GM21526 (cell line): ENCODE measurements at regions not wholly inside any gene's neighbourhood (a gene's known extent, or its start where the extent isn't known, plus 50 kb on each side); places are given as distances from the start of the nearest gene placed in this dataset.

Source experiments
- ATAC-seq: cut with Tn5 transposase; IDR thresholded peaks from one replicate; pipeline ENCODE4 v1.9.1; 2021; ENCODE audit warnings: moderate library complexity; ENCODE audit not compliant: unreplicated experiment, low FRiP score

DNA sequence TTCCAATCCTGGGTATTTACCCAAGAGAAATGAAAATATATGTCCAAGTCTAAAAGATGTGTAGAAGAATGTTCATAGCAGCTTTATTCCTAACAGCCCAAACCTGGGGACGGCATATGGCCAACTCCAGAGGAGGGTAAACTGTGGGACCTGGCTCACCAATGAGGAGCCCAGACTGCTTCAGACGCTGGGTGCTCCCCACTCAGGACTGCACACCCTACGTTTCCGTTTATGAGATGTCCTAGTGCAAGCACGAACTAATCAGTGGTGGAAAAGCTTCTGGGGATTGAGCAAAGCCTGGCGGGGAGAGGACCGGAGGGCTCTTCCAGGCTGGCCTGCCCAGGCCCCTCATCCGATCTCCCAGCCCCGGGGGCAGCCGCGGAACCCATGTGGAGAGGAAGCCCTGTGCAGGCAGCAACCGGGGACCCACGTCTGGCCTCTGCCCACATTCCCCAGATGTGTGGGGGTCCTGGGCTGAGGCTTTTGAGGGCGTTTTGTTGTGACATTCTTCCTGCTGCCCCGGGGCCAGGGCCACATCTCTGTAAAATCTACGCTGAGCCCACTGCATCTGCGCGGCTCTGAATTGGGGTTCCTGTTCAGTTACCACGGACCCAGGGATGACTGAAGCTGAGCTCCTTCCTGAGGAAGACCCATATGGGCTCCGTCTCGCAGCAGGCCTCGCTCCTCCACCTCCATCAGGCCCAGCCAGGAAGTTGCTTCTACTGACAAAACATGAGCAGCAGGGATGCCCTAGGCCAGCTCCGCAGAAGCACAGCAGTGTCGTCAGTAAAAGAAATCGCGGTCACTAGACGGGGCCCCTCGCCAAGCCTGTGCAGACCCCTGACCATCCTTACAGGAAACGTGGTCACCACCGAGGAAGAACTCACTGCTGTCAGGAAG is 188.0 kb downstream of the DLL1 start:
- no peak for ATAC-seq

DNA sequence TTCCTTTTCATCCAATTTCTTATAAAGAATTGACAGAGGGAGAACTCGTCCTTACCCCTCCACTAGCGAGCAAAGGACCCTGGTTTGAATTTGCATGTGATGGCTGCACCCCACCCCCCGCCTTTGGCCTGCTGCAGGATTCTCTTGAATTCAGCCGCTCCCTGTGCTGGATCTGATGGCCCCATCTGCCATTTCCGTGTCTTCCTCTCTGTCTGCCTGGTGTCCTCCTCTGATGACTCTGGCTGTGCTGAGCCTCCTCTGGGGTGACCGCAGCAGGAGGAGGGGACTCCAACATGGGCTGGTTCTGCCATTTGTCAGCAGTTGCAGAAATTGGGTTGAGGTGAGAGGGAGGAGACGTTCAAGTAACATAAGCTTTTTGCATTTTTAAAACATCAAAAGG is 188.8 kb downstream of the DLL1 start:
- ATAC-seq: no peak

DNA sequence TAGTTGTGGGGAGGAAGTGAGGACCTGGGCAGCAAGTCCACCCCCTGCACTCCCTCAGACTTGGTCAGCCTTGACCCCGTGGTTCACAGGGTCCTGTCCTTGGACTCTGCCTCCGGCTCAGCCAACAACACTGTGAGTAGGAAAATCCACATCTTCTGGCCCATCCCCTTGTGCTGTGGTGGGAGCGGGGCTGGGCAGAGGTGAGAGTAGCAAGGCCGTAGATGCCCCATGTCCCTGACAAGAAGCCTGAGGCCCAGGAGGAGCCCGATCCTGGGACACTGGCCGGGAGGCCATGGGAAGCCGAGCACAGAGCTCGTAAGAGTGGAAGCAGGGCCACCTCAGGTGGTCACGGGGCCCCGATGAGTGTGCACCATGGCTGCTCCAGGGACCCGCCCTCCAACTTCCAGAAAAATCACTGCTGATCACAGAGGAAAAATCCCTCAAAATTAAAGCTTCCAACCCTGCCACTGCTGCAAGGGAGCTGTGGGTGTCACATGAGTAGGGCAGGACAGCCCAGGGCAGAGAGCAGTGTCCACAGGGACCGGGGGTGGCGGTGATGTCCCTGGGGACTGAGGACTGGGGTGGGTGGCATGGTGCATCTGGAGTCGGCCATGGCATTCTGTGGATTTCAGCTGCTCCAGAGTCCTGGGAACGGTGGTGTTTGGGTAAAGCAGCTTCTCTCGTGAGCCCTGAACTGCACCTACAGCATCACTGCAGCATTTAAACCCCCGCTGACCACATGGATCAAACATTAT is 189.4 kb downstream of the DLL1 start:
- no peak for ATAC-seq

DNA sequence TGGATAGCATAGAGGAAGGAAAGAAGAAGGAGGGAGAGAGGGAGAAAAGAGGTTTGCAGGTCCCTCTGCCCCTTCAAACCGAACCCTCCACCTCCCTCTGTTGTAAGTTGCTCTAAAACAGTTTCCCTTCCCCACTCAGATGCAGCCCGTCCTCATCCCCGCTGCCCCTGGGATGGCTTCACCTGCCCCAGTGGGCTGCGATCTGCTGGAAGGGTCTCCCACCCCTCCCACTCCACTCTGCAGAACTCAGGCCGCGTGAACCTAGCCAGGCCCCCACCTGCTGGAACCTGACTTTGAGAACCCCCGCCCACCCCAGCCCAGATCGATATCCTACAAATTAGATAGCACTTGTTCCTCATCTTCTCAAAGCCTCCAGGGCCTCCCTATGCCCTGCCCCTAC is 190.8 kb downstream of the DLL1 start:
- no peak for ATAC-seq

DNA sequence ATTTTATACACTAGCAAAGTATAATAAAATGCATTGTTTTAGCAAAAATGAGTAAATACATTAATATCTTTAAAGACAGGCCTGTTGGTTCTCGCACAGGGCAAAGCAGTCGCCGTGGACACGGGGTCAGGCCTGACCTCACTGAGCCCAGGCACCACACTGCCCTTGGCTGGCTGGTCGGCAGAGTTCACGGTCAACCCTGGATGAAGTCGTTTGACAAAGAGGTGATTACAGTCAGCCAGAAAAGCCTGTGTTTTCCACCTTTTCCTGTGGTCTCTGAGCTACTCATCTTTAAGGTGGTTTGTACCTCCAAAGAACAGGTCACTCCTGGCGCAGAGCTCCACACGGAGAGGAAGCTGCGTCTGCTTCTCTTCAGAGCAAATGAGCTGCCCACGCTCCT is 191.5 kb downstream of the DLL1 start:
- no peak for ATAC-seq

DNA sequence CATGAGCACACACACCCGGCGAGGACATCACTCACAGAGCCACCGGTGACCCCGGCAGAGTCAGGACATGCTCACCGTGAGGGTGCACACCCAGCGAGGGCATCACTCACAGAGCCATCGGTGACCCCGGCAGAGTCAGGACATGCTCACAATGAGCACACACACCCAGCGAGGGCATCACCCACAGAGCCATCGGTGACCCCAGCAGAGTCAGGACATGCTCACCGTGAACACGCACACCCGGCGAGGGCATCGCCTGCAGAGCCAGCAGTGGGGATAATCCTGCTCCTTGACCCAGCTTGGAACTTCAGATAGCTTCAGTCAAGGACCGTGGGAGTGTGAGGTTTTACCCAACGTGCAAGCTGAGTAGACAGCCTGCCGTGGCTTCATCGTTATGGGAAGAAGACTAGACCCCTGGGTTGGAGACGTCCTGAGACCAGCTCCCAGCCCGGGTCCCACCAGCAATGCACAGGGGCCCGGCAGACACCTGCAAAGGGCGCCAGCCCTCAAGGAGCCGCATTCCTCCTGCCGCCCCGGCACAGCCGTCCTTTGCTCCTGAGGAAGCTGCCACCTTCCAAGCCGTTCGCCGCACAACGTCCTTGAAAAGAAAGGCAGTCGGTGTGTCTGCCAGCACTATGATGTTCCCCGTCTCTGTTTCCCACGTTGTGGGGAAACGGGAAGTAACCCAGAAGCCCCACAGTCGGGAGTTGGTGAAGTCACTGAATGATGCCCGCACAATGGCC is 192.3 kb downstream of the DLL1 start:
- no peak for ATAC-seq

DNA sequence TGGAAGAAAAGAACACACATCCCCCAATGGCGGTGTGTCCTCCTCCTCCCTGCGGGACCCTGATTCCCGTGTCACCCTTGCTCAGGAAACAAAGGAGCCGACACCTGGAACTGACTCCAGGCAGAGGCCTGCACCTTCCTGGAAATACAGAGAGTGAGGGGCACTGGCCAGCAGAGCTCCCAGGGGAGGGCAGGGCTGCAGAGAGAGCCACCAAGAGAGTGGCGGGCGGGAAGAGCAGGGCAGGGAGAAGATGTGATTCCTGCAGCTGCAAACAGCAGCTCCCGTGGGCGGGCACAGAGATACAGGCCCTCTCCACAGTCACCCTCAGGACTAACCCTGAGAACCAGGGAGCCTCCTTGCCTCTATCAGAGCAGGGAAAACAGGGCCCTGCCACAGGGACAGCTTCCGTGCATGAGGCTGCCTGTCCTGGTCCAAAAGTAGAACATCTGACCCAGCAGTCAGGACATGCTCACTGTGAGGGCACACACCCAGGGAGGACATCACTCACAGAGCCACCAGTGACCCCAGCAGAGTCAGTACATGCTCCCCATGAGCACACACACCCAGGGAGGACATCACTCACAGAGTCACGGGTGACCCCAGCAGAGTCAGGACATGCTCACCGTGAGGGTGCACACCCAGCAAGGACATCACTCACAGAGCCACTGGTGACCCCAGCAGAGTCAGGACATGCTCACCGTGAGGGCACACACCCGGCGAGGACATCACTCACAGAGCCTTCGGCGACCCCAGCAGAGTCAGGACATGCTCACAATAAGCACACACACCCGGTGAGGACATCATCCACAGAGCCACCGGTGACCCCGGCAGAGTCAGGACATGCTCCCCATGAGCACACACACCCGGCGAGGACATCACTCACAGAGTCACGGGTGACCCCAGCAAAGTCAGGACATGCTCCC is 193.1 kb downstream of the DLL1 start:
- ATAC-seq: no peak

DNA sequence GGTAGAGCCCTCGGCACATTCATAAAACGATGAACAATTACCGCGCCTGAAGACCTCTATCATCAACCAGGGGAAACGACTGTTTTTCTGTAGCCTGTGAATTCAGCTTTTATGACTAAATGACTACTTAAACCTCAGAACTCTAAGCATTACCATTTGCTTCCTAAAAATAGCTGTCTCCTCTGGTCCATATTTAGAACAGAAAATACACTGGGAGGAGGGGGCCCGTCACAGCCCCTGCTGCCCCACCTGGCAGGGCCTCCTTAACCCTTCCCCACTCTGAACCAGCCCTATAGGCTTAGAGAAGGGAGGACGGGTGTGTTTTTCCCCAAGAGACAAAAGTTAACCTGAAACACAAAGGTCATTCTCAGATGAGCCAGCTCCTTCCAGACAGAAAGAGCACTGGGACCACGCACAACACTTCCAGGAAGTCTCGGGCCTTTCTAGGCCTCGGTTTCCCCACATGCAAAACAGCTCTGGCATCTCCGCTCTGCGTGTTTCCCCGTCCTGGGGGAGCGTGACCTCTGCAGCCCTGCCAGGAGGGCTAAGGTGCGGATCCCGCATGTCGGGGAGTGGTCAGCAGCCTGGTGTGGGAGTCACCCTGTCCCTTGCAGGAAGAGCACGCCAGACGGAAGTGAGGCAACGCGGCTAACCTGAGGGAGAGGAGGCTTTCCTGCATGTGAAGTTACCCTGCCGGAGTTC is 193.9 kb downstream of the DLL1 start:
- no peak for ATAC-seq

DNA sequence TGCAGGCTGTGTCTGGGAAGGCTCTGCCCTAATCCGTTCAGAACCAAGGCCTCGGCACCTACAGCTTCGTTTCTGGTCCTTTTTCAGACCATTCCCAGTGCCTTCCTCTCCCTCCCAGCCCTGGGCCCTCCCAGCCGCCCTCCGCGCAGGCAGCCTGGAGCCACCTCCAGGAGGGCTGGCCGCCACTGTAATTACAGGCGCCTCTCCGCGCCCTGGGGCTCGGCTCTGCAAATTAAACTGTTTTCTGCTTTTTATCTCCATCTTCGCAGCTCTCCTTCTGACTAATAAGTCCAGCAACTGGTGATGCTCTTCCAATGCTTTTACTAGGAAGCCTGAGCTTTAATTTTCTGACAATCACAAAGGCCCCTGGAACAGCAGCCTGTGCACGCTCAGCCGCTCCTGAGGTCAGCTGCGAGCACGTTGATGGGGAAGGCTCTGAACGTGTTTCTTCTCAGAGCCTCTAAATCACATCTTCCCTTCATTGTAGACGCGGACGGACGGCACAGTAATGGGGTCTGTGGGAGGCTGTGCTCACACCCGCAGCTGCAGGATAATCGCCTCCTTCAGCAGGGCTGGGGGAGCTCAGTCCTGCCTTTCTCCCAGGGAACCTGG is 194.6 kb downstream of the DLL1 start:
- no peak for ATAC-seq

DNA sequence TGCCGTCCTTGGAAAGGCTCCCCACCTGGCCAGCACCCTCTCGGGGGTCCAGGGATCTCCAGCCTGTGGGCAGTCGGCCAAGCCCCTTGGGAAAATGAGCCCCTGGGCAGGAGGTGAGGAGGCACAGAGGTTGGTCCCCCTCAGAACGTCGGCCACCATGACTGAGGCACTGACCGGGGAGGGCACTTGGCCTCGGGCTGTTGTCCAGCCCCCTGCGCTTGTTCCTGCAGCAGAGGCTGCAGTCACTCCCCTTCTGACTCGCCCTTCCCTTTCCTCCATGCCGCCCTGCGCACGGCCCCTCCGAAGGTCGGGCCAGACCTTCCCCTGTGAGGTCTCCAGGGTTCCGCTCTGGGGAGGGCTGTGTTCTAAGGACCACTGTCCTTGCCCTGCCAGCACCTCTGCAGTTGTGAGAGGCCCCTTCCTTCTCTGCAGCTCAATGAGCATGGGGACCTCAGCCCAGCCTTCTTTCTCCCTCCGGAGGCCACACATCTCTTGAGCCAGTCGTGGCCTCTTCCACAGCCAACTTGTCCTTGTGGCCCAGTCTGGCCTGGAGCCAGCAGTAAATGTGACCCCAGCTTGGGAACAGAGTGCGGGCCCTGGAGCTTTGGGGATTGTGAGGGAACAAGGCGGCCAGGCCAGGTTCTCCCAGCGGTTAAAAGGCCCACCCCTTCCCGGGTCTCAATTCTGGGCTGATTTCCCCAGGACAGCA is 195.5 kb downstream of the DLL1 start:
- ATAC-seq: no peak

DNA sequence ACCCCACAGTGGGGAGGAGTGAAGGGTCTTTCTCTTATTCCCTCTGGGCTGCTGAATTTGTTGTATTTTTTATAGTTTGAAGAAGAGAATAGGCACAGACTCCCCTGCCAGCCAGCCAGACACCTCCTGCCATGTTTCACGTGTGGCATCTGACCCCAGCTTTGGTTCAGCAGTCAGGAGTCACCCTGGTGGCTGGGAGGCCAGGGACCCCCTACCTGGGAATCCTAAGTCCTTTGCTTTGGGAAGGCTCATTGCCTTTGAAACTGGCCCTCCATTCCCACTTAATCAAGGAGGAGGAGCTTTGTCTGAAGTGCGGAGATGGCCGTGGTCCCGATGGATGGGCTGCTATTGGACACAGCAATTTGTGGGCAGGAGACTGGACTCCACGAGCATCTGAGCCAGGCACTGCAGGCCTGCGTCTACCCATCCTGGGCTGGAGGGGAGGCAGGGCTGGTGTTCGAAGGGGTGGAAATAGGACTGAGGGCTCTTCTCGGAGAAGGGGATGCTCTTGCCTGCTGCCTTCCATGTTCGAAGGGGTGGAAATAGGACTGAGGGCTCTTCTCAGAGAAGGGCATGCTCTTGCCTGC is 196.1 kb downstream of the DLL1 start:
- ATAC-seq: no peak

DNA sequence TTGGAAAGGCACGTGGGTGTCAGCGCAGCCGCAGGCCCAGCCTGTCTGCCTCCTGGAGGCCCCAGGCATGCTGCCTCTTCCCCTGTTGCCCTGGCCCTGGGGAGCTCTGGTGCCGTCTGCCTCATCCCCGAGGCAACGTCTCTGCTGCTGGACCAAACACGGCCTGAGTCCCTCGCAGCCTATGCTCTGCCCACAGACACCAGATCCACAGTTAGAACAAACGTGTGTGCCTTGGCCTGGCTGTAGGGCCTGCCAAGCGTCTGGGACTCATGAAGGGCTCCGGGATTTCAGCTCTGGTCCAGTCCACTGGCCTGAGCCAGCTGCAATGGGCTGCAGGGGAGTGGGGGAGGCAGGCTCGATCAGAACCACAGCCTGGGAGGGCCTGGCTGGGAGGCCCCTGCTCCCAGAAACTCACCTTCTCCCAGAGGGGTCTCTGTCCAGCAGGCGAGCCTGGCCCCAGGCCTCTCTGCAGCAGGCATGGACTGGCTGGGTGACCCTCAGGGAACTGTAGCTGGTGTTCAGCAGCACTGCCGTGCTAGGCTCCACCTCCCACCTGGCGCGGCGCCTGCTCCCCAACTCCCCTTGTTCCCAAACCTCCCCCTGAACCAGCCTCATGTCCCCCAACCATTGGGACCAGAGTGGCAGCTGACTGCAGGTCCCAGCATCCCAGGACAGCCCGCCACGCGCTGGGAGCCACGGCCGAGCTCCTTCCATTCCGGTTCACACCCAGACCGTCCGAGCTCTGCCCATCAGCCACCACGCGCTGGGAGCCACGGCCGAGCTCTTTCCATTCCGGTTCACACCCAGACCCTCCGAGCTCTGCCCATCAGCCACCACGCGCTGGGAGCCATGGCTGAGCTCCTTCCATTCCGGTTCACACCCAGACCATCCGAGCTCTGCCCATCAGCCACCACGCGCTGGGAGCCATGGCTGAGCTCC is 197.0 kb downstream of the DLL1 start:
- ATAC-seq: no peak

DNA sequence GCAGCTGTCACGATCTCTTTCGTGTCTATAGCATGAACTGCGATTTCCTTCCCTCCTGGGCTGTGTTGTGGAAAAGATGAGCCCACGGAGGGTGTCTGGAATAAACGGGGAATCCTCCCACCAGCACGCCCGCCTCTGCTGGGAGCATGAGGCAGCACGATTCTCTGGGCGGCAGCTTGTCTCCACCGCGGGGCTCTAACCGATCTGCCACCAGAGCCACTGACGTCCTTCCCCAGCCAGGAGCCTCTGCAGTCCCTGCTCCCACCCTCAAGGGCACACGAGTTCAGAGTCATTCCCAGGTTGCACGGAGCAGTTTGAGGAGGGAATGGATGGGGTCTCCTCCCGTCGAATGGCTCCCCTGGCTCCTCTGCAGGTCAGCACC is 197.6 kb downstream of the DLL1 start:
- no peak for ATAC-seq

DNA sequence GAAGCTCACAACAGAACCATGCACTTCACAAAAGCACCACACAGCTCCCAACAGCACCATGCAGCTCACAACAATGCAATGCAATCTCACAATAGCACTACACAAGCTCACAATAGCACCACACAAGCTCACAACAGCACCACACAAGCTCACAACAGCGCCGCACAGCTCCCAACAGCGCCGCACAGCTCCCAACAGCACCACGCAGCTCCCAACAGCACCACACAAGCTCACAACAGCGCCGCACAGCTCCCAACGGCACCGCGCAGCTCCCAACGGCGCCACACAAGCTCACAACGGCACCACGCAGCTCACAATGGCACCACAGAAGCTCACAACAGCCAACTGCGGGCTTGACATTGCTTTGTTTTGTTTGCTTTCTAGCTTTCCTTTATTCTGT is 198.1 kb downstream of the DLL1 start:
- no peak for ATAC-seq

DNA sequence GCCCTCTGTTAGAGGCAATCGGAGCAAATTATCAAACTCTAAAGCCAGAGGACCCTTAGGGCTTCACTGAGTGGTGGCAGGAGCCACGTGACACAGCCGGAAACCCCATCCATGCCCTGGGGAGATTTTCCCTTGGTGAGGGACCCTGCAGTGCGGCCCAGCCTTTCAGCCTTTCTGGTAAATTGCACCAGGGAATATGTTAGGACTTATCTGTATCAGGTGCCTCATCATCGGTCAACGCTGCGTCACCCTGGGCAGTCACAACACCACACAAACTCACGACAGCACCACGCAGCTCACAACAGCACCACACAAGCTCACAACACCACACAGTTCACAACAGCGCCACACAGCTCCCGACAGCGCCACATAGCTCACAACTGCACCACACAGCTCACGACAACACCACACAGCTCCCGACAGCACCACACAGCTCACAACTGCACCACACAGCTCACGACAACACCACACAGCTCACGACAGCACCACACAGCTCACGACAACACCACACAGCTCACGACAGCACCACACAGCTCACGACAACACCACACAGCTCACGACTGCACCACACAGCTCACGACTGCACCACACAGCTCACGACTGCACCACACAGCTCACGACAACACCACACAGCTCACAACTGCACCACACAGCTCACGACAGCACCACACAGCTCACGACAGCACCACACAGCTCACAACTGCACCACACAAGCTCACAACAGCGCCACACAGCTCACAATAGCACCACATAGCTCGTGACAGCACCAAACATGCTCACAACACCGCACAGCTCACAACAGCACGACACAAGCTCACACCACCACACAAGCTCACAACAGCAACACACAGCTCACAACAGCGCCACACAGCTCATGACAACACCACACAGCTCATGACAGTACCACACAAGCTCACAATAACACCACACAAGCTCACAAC is 199.0 kb downstream of the DLL1 start:
- ATAC-seq: no peak

DNA sequence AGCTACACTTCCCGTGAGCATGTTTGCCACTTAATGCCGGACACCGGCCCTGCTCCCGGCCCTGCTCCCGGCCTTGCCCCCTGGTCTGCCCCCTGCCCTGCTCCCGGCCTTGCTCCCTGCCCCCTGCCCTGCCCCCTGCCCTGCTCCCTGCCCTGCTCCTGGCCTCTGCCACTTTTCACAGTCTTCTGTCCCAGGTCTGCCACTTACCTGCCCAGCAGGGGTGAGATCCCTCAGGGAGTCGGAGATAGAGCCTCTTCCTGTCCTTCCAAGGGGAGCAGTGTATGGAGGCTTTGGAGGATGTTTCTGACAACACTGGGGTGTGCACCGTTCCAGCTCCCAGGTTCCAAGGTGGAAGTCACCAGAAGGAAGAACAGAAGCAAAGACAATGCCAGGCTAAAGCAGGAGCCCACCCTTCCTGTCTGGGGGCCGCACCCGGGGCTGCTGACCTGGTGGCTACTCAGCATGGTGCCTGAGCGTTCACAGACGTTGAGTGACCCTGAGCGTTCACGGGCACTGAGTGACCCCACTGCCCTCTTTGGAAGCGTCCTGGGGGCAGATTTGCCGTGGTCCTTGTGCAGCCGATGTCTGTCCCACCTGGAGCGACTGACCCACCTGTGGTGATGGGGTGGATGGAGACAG is 199.8 kb downstream of the DLL1 start:
- no peak for ATAC-seq
